ENCODE measurements at regions not wholly inside any gene's neighbourhood (a gene's known extent, or its start where the extent isn't known, plus 50 kb on each side); places are given as distances from the start of the nearest gene placed in this dataset.

DNA sequence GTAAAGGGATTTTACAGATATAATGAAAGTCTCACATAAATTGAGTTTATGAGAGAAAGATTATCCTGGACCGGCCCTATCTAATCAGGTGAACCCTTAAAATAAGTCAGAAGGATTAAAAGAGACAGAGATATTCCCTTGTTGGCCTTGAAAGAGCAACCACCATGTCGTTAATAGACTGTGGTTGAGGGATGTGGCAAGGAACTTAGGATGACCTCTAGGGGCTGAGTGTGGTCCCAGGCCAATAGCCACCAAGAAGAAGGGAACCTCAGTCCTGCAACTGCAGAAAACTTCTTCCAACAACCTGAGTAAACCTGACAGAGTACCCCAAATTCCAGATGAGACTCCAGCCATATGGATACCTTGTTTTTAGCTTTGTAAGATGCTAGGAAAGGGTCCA, 121.5 kb downstream of the POLR1F start:
- H4K5ac ChIP-seq (ENCODE audit: low read depth, low read length), result no peak overlapping the region
- WGBS, 2 experiments (ENCODE audit: extremely low coverage in 2 of 2, insufficient read length in 1 of 2), result 50% methylated on average over 1 of the region's 2 CpGs; no CpG with 5 or more reads in 1 of the 2 experiments
- no peaks in the 10 kb centered on the region for H4K20me1 ChIP-seq (ENCODE audit: insufficient read depth, low read length)
- no peak overlapping the region for H2BK120ac ChIP-seq (ENCODE audit: low read depth, low read length)
- no peak for ATAC-seq (ENCODE audit: low read depth)
- no peak overlapping the region for H2BK5ac ChIP-seq (ENCODE audit: low read depth, low read length, poor library complexity, severe bottlenecking)
- TF ChIP-seq SMC3 (IDR thresholded peaks at IDR 0.05; ENCODE audit: low read depth, low read length) (no peak), CTCF (conservative IDR thresholded peaks at IDR 0.05; ENCODE audit: low read depth, low read length) (no peak), RAD21 (IDR thresholded peaks at IDR 0.05; ENCODE audit: low read length) (no peak), FOS (IDR thresholded peaks at IDR 0.05; ENCODE audit: low read depth, low read length) (no peak), MAFK (IDR thresholded peaks at IDR 0.05; ENCODE audit: low read depth, low read length) (no peak), POLR2A (IDR thresholded peaks at IDR 0.05; ENCODE audit: low read depth, low read length) (no peak), MXI1 (IDR thresholded peaks at IDR 0.05; ENCODE audit: borderline replicate concordance, low read depth, low read length) (no peak), RCOR1 (IDR thresholded peaks at IDR 0.05; ENCODE audit: insufficient replicate concordance, low read length) (no peak)
- no peak overlapping the region for H2BK15ac ChIP-seq (ENCODE audit: low read depth, low read length)
- DNase-seq, result no peak
- H2AK9ac ChIP-seq (replicated peaks; ENCODE audit: low read depth, low read length, poor library complexity), result no peak overlapping the region
- no peak overlapping the region for H4K91ac ChIP-seq (ENCODE audit: insufficient read depth, low read depth, low read length)
- no peak overlapping the region for H4K8ac ChIP-seq (ENCODE audit: low read depth in 2 of 2, low read length in 2 of 2)
- BruUV-seq (replicated peaks), result no TSS peak
- H3K27me3 ChIP-seq (ENCODE audit: control insufficient read depth, insufficient read depth, low read length), result no peaks in the 10 kb centered on the region
- H3K4me2 ChIP-seq (ENCODE audit: low read depth, low read length), result no peak overlapping the region
- H3K4me3 ChIP-seq (ENCODE audit: insufficient read depth, low read depth, low read length), result no peak overlapping the region
- H3K56ac ChIP-seq (ENCODE audit: extremely low read depth, insufficient read depth, low read length), result no peak overlapping the region
- H3K18ac ChIP-seq (ENCODE audit: low read depth, low read length), result no peak overlapping the region
- no peaks in the 10 kb centered on the region for H3K9me3 ChIP-seq (ENCODE audit: control insufficient read depth, insufficient read depth, low read length)
- no peaks in the 10 kb centered on the region for H3K79me1 ChIP-seq (ENCODE audit: low read depth in 1 of 2, low read length in 2 of 2)
- CTCF ChIA-PET, result no interaction called here
- in situ Hi-C loops (cut with MboI; ENCODE audit: low sequenced_read_pairs), result no loop called here
- dilution Hi-C loops (cut with HindIII; ENCODE audit: low sequenced_read_pairs, unreplicated experiment), result no loop called here
- H3K9me1 ChIP-seq (ENCODE audit: insufficient read depth, low read length), result no peaks in the 10 kb centered on the region
- no peak overlapping the region for H3K14ac ChIP-seq (replicated peaks; ENCODE audit: low read depth, low read length)
- H3K36me3 ChIP-seq (ENCODE audit: control insufficient read depth, insufficient read depth, low read length), result no peaks in the 10 kb centered on the region
- POLR2A ChIA-PET (ENCODE audit: unreplicated experiment), result no interaction called here
- H3K9ac ChIP-seq (ENCODE audit: low read depth, low read length), result no peak overlapping the region
- no peaks in the 10 kb centered on the region for H3K4me1 ChIP-seq (ENCODE audit: control insufficient read depth, insufficient read depth, low read length)
- H3K23ac ChIP-seq (ENCODE audit: low read depth, low read length), result no peak overlapping the region
- no peak overlapping the region for H3K27ac ChIP-seq (ENCODE audit: insufficient read depth, low read length)
- intact Hi-C loops (cut with micrococcal nuclease), result loop anchor here (10.0 kb wide), 1 partner anchor 62 kb away; no protein-coding TSS in a partner anchor
- H2BK20ac ChIP-seq (ENCODE audit: low read depth, low read length), result no peak overlapping the region
- H2AK5ac ChIP-seq (ENCODE audit: low read depth, low read length), result no peak overlapping the region
- no peak overlapping the region for H3K4ac ChIP-seq (ENCODE audit: low read depth, low read length)
- H2AFZ ChIP-seq (replicated peaks; ENCODE audit: low read length, poor library complexity), result no peak overlapping the region
